GM12891 (cell line): ENCODE measurements at regions not wholly inside any gene's neighbourhood (a gene's known extent, or its start where the extent isn't known, plus 50 kb on each side); places are given as distances from the start of the nearest gene placed in this dataset.

Experiments
- PAX5 ChIP-seq: IDR thresholded peaks from 2 replicates; pipeline ENCODE4 v1.6.1; 2011; ENCODE audit warnings: low read length, moderate library complexity, mild to moderate bottlenecking; ENCODE audit not compliant: insufficient read depth, severe bottlenecking
- POLR2A ChIP-seq: IDR thresholded peaks from 2 replicates; pipeline ENCODE4 v1.6.1; 2011; ENCODE audit warnings: low read depth, low read length, control low read depth
- POLR2AphosphoS5 ChIP-seq: IDR thresholded peaks from 2 replicates; pipeline ENCODE4 v1.6.1; 2011; ENCODE audit warnings: low read depth, low read length, control low read depth
- POU2F2 ChIP-seq: IDR thresholded peaks from 2 replicates; pipeline ENCODE4 v1.6.1; 2011; ENCODE audit warnings: low read depth, mild to moderate bottlenecking, control low read depth, low read length, moderate library complexity
- TAF1 ChIP-seq: IDR thresholded peaks from 2 replicates; pipeline ENCODE4 v1.6.1; 2011; ENCODE audit warnings: low read depth, low read length, control low read depth

DNA sequence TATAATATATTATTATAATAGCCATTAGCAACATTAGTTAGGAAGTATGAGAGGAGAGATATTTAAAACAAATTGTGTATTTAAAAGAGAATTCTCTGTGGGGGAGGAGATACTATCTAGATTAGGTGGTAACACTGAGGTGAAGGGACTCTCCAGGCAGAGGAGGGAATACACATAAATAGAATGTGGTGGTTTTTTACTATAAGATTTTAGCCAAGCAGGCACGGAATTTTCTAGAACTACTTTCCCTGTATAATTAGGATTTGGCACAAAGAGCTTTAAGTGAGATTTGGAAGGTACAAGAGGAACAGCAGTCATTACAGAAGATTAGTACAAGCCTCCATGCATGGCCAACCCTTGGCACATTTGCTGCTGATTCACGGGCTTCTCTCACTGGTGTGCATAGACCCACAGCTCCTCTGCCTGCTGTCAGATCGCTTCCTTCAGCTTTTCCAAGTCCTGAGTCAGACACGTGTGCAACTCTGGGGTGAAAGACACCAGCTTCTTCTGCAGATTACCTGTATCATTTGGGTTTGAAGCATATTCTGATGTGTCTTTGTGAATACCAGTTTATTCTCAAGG, 685.5 kb downstream of the KCTD8 start:
- TF ChIP-seq POLR2A, result 0 out of 2 replicates have a peak, but pooled peaks have one; percentile 48
- TF ChIP-seq TAF1, result no peak
- TF ChIP-seq POLR2AphosphoS5, result no peak
- no peak for TF ChIP-seq POU2F2
- TF ChIP-seq PAX5, result no peak
